ENCODE measurements at regions not wholly inside any gene's neighbourhood (a gene's known extent, or its start where the extent isn't known, plus 50 kb on each side); places are given as distances from the start of the nearest gene placed in this dataset.
"Not testable (repeated sequence)": the region's sequence is repeated elsewhere in the genome, so short reads cannot be mapped to it uniquely, and the experiment has no call there.

GRCh38 chr1:81729239-81729638, 71.5 kb upstream of the ADGRL2 start:
- intact Hi-C loops (cut with DNase I), result no loop called here
- no peaks in the 10 kb centered on the region for H3K9me3 ChIP-seq
- H3K36me3 ChIP-seq, result no peaks in the 10 kb centered on the region
- no peaks in the 10 kb centered on the region for H3K27me3 ChIP-seq
- H3K27ac ChIP-seq, result no peak overlapping the region
- H3K4me1 ChIP-seq, result no peaks in the 10 kb centered on the region
- TF ChIP-seq POLR2A (IDR thresholded peaks at IDR 0.05), result no peak
- TF ChIP-seq CTCF (IDR thresholded peaks at IDR 0.05), result no peak
- no peak for DNase-seq
- H3K4me3 ChIP-seq, result no peak overlapping the region

- WGBS, 2 donors, result 91 to 95% methylated on average over 8 of the region's 8 CpGs
Observed at GRCh38 chr1:81725823-81726222, 74.9 kb upstream of the ADGRL2 start.

GRCh38 chr1:81722631-81723328, 78.0 kb upstream of the ADGRL2 start:
- DNase-seq; H3K4me1 ChIP-seq; H3K27ac ChIP-seq; intact Hi-C loops (cut with DNase I); H3K4me3 ChIP-seq; H3K27me3 ChIP-seq; H3K9me3 ChIP-seq; H3K36me3 ChIP-seq: not testable (repeated sequence)
- 86 to 92% methylated on average over 5 to 6 of the region's 6 CpGs for WGBS, 2 donors

More at GRCh38 chr1:81725823-81726222, 74.9 kb upstream of the ADGRL2 start:
- intact Hi-C loops (cut with DNase I), result no loop called here
- Histone ChIP-seq H3K9me3 (no peaks in the 10 kb centered on the region), H3K4me3 (no peak overlapping the region), H3K27me3 (no peaks in the 10 kb centered on the region), H3K27ac (no peak overlapping the region), H3K4me1 (no peaks in the 10 kb centered on the region), H3K36me3 (peaks cover 0 to 4% (median 0%) of the 10 kb centered on the region in 3 donors)
- no peak for TF ChIP-seq CTCF (IDR thresholded peaks at IDR 0.05)
- no peak for DNase-seq

- H3K27me3 ChIP-seq; DNase-seq; intact Hi-C loops (cut with DNase I); H3K36me3 ChIP-seq; H3K9me3 ChIP-seq; H3K27ac ChIP-seq; H3K4me3 ChIP-seq; H3K4me1 ChIP-seq: not testable (repeated sequence)
- WGBS, 2 donors, result 78 to 80% methylated on average over 8 of the region's 8 CpGs
Observed at GRCh38 chr1:81720256-81720655, 80.5 kb upstream of the ADGRL2 start.

- intact Hi-C loops (cut with DNase I), result no loop called here
- Histone ChIP-seq H3K27ac (no peak overlapping the region), H3K9me3 (no peaks in the 10 kb centered on the region), H3K4me3 (no peak overlapping the region), H3K27me3 (no peaks in the 10 kb centered on the region), H3K4me1 (no peaks in the 10 kb centered on the region), H3K36me3 (peaks cover 0 to 4% (median 0%) of the 10 kb centered on the region in 3 donors)
- no peak for DNase-seq
- WGBS, 2 donors, result 83% methylated on average over 1 of the region's 1 CpG
- TF ChIP-seq POLR2A (IDR thresholded peaks at IDR 0.05) (no peak), CTCF (IDR thresholded peaks at IDR 0.05) (no peak)
Observed at GRCh38 chr1:81717230-81717629, 83.5 kb upstream of the ADGRL2 start.

- intact Hi-C loops (cut with DNase I), result no loop called here
- DNase-seq, result no peak
- no peaks in the 10 kb centered on the region for H3K36me3 ChIP-seq
- no peaks in the 10 kb centered on the region for H3K9me3 ChIP-seq
- H3K27me3 ChIP-seq, result no peaks in the 10 kb centered on the region
- H3K4me3 ChIP-seq, result no peak overlapping the region
- 81 to 93% methylated on average over 3 of the region's 3 CpGs for WGBS, 2 donors
- no peaks in the 10 kb centered on the region for H3K4me1 ChIP-seq
- TF ChIP-seq CTCF (IDR thresholded peaks at IDR 0.05) (no peak), POLR2A (IDR thresholded peaks at IDR 0.05) (no peak)
- H3K27ac ChIP-seq, result no peak overlapping the region
Observed at GRCh38 chr1:81715391-81715790, 85.3 kb upstream of the ADGRL2 start.
